ENCODE measurements at regions not wholly inside any gene's neighbourhood (a gene's known extent, or its start where the extent isn't known, plus 50 kb on each side); places are given as distances from the start of the nearest gene placed in this dataset.

DNA sequence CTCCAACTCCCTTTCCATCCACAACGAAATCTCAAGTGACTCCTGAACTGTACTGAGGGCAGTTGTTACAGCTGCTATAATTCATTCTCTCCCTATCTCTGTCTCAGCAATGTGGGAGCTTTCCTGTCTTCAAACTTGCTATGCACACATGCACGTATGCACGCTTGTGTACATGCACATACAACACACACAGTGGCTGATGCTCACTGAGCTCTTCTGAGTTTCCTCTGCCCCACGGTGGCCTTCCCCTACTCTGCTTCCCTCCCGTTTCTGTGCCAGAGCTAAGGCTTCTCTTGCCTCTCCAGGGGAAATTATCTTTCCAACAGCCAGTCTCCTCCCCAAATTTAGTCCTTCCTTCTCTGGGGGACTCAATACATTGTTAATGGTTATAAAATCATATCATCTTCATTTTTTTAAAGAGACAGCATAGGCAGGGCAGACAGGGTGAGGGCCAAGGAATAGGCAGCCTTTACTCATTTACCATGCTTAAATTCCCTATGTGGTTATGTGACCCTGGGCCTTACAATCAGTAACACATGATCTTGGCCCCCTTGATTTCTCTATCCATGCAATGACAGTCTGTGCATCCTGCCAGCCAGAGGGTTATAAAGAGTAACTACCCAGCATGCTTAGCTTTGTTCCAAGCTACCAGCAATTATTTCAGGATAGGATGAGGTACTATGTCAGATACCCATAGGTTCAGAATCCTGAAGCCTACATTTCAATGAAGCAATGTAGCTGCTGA lies 111.9 kb upstream of the HMGA2 start:
- DNase-seq (ENCODE audit: low read depth): no peak
- TF ChIP-seq, protein P1, sequence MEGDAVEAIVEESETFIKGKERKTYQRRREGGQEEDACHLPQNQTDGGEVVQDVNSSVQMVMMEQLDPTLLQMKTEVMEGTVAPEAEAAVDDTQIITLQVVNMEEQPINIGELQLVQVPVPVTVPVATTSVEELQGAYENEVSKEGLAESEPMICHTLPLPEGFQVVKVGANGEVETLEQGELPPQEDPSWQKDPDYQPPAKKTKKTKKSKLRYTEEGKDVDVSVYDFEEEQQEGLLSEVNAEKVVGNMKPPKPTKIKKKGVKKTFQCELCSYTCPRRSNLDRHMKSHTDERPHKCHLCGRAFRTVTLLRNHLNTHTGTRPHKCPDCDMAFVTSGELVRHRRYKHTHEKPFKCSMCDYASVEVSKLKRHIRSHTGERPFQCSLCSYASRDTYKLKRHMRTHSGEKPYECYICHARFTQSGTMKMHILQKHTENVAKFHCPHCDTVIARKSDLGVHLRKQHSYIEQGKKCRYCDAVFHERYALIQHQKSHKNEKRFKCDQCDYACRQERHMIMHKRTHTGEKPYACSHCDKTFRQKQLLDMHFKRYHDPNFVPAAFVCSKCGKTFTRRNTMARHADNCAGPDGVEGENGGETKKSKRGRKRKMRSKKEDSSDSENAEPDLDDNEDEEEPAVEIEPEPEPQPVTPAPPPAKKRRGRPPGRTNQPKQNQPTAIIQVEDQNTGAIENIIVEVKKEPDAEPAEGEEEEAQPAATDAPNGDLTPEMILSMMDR (conservative IDR thresholded peaks at IDR 0.05; ENCODE audit: control insufficient read depth, insufficient read depth, low read depth, low read length): no peak
- H3K4me3 ChIP-seq (ENCODE audit: control insufficient read depth, low read depth, low read length): no peak overlapping the region

- no peak for DNase-seq (ENCODE audit: low read depth)
- no peak overlapping the region for H3K4me3 ChIP-seq (ENCODE audit: control insufficient read depth, low read depth, low read length)
- TF ChIP-seq, protein P1 (conservative IDR thresholded peaks at IDR 0.05; ENCODE audit: control insufficient read depth, insufficient read depth, low read depth, low read length): no peak
These were observed 108.3 kb upstream of the HMGA2 start for GRCh38 chr12:65715961-65716360.

DNA sequence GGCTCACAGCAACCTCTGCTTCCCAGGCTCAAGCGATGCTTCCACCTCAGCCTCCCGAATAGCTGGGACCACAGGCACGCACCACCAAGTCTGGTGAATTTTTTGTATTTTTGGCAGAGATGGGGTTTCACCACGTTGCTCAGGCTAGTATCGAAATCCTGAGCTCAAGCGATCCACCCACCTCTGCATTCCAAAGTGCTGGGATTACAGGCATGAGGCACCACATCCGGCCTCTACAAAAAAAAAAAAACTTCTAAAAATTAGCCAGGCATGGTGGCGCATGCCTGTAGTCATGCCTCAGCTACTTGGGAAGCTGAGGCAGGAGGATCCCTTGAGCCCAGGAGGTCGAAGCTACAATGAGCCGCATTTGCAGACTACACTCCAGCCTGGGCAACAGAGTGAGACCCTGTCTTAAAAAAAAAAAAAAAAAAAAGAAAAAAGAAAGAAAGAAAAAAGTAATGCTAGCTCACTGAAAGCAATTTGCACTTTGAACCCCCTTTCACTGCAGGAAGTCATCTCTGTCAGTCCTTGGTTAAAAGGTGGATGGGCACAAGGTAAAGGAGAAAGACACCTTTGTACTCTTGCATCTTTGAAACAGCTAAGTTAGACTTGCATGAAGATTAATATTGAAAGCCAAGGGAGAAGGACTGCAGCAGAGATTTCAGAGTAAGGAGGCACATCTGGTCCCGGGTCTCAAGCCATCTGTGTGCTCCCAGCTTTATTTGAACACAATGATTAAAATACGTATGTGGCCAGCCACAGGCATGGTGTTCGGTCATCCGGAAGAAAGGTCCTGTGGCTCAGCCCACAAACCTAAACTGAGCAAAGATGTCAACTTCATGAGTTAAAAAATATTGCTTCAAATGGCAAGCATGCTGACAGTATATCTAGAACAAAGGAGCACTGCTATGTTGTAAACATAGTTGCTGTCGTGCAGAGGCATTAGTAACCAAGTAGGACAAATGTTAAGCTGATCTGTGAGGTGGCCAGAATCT lies 103.8 kb upstream of the HMGA2 start:
- no peak overlapping the region for H3K4me3 ChIP-seq (ENCODE audit: control insufficient read depth, low read depth, low read length)
- TF ChIP-seq, protein P1 (conservative IDR thresholded peaks at IDR 0.05; ENCODE audit: control insufficient read depth, insufficient read depth, low read depth, low read length): no peak
- DNase-seq (ENCODE audit: low read depth): peak; percentile 78

DNA sequence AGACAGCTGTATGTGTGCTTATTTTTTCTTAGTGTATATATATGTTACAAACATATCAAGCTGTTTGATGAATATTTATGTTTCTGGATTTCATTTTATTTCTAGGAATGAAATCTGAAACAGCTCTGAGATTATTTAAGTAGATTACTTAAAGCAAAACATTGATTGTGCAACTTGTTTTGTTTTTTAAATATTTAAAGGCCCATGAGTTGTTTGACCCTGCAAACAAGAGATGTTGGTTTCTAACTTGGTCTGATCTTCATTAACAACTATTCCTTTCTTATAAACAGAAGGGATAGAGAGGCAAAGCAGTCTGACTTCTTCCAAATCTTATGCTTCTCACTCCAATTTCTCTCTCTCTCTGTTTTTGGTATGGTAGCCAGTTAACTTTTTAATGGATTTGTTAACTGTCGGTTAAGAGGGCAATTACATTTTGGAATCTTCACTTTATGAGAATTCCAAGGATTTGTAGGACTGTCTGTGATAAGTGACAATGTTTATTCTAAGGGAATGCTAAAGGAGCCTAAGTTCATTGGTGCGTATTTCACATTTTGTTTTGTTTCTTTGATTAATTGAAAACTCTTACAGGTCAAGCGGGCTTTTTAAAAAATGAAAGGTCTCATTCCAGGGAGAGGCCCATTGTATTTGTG lies 102.6 kb upstream of the HMGA2 start:
- TF ChIP-seq, protein P1 (conservative IDR thresholded peaks at IDR 0.05; ENCODE audit: control insufficient read depth, insufficient read depth, low read depth, low read length): no peak
- DNase-seq (ENCODE audit: low read depth): no peak
- H3K4me3 ChIP-seq (ENCODE audit: control insufficient read depth, low read depth, low read length): no peak overlapping the region

DNA sequence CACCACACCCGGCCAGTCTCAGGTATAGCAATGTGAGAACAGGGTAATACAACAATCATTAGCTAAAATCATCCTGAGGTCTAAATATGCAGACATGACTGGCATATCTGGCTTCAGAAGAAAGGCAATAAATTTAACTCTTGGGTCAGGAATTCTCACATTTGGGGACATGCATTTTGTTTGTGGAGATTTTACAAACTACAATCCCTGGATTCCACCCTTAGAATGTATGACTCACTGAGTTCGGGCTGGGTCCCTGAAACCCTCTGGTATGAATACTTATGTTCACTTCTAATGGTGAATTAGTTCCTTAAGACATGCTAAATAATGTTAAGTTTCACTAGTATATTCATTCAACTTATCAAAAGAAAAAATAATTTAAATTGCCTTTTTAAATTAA lies 98.9 kb upstream of the HMGA2 start:
- TF ChIP-seq, protein P1 (conservative IDR thresholded peaks at IDR 0.05; ENCODE audit: control insufficient read depth, insufficient read depth, low read depth, low read length): no peak

DNA sequence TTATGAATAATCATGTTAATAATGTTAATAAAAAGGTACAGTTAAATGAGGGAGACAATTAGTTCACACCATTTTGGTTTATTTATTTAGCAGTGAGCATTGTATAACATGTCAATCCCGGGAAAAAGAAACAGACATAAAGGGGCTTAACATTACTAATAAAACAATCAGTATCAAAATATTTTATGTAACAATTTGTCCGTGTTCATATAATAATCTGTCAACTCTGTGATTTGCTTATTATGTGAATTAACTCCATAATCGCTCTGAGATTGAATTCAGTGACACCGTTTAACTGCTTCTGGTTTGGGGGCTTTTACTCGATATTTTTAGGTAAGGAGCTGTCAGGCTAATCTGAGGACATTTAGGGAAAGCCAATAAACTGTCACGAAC lies 95.8 kb upstream of the HMGA2 start:
- DNase-seq (ENCODE audit: low read depth): no peak
- no peak overlapping the region for H3K4me3 ChIP-seq (ENCODE audit: control insufficient read depth, low read depth, low read length)
- TF ChIP-seq, protein P1 (conservative IDR thresholded peaks at IDR 0.05; ENCODE audit: control insufficient read depth, insufficient read depth, low read depth, low read length): no peak

More for the DNA sequence above, 98.9 kb upstream of the HMGA2 start:
- no peak overlapping the region for H3K4me3 ChIP-seq (ENCODE audit: control insufficient read depth, low read depth, low read length)
- no peak for DNase-seq (ENCODE audit: low read depth)

Data from fibroblast of mammary gland (primary cell).